HepG2 (cell line): ENCODE measurements at regions not wholly inside any gene's neighbourhood (a gene's known extent, or its start where the extent isn't known, plus 50 kb on each side); places are given as distances from the start of the nearest gene placed in this dataset.

Source experiments
- ATAC-seq: fragments of 200-7000 bp; cut with Tn5 transposase; 3 replicates; pipeline ENCODE4 v1.9.1; 2020; ENCODE audit warnings: mild to moderate bottlenecking, moderate library complexity
- BruUV-seq: library from RNA; stranded (reverse); fragments of 400-500 nt; replicated peaks from 2 replicates; lab custom pipeline; 2021; lab: Mats Ljungman, UMichigan
- CTCF ChIA-PET: fragments of 300-600 bp; formaldehyde crosslinking; extraction: SDS; loops from one replicate; lab custom pipeline; 2021; ENCODE audit warnings: low total read pairs, inconsistent platforms, low intra/inter-chr PET ratio; lab: Yijun Ruan, JAX
- POLR2A ChIA-PET: fragments of 350-600 bp; sonication (Branson Sonifier 250); formaldehyde crosslinking; loops from one replicate; lab custom pipeline; 2020; ENCODE audit warnings: antibody characterized with exemption, inconsistent platforms; lab: Yijun Ruan, JAX
- DNase-seq: peaks from one replicate; pipeline ENCODE4 v3.0.0-alpha.2; 2015; ENCODE audit warnings: low spot score
- FAIRE-seq: peaks from 3 replicates; lab custom pipeline; 2011; peaks lifted over from hg19 to GRCh38; lab: Jason Lieb, UNC
- H2AFZ ChIP-seq: one replicate; pipeline ENCODE4 v1.6.1; 2011; ENCODE audit warnings: low read length, inconsistent platforms
- H3K27ac ChIP-seq: fragments of 300-600 bp; 3 replicates; pipeline ENCODE4 v1.8.0; 2011; ENCODE audit warnings: mixed run types, mild to moderate bottlenecking, mixed read lengths, low read length, inconsistent platforms; ENCODE audit not compliant: insufficient read depth; ENCODE audit errors: extremely low read length
- H3K27me3 ChIP-seq, 2 experiments: fragments of 200-600 bp in 1 of 2; 2 replicates in 1 of 2; 3 replicates in 1 of 2; pipeline versions ENCODE4 v1.6.0 to v1.8.0; 2011; ENCODE audit warnings: low read length in 2 of 2, mild to moderate bottlenecking in 2 of 2, moderate library complexity in 2 of 2, inconsistent platforms in 1 of 2; ENCODE audit not compliant: insufficient read depth in 2 of 2, control insufficient read depth in 1 of 2
- H3K36me3 ChIP-seq, 2 experiments: fragments of 200-600 bp in 1 of 2; replicated peaks in 1 of 2; 2 replicates in 1 of 2; 3 replicates in 1 of 2; pipeline versions ENCODE4 v1.5.1 to v1.8.0; 2011; ENCODE audit warnings: low read length in 2 of 2, inconsistent platforms in 1 of 2; ENCODE audit not compliant: insufficient read depth in 2 of 2, control insufficient read depth in 1 of 2
- H3K4me1 ChIP-seq: 2 replicates; pipeline ENCODE4 v1.5.1; 2012; ENCODE audit warnings: low read length, inconsistent platforms; ENCODE audit not compliant: insufficient read depth
- H3K4me2 ChIP-seq: 2 replicates; pipeline ENCODE4 v1.6.0; 2011; ENCODE audit warnings: low read depth, low read length, inconsistent platforms
- H3K4me3 ChIP-seq, 3 experiments: fragments of 200-600 bp in 1 of 3; sonication (generic), shearing (Covaris generic) in 1 of 3; replicated peaks in 1 of 3; 2 replicates each; pipeline ENCODE4 v1.5.1; 2011 to 2016; ENCODE audit warnings: low read length in 3 of 3, inconsistent platforms in 2 of 3, low read depth in 2 of 3, mild to moderate bottlenecking in 2 of 3, control low read depth in 1 of 3, mixed read lengths in 1 of 3; ENCODE audit not compliant: insufficient read depth in 1 of 3
- H3K79me2 ChIP-seq: one replicate; pipeline ENCODE4 v1.6.1; 2011; ENCODE audit warnings: low read length, inconsistent platforms; ENCODE audit not compliant: insufficient read depth
- H3K9ac ChIP-seq: 2 replicates; pipeline ENCODE4 v1.6.0; 2011; ENCODE audit warnings: mild to moderate bottlenecking, low read depth, low read length, inconsistent platforms; ENCODE audit not compliant: insufficient read depth
- H3K9me3 ChIP-seq: 2 replicates; pipeline ENCODE4 v1.5.1; 2012; ENCODE audit warnings: mild to moderate bottlenecking, low read length
- H4K20me1 ChIP-seq: 2 replicates; pipeline ENCODE4 v1.6.0; 2011; ENCODE audit warnings: inconsistent platforms, mild to moderate bottlenecking, low read length, moderate library complexity; ENCODE audit not compliant: insufficient read depth
- ARNT ChIP-seq: fragments of 450-650 bp; IDR thresholded peaks from 2 replicates; pipeline ENCODE4 v1.6.1; 2017
- CHD4 ChIP-seq: fragments of 200-600 bp; sonication (generic); IDR thresholded peaks from 2 replicates; pipeline ENCODE4 v1.7.0; 2017; ENCODE audit warnings: mild to moderate bottlenecking, low read length, borderline replicate concordance
- FOXO1 ChIP-seq: sonication (generic); formaldehyde crosslinking; IDR thresholded peaks from 2 replicates; pipeline ENCODE4 v1.4.0; 2020; ENCODE audit warnings: missing genetic modification reagents
- HMG20B ChIP-seq: conservative IDR thresholded peaks from 2 replicates; pipeline ENCODE4 v1.6.1; 2016; ENCODE audit warnings: missing genetic modification reagents, missing compliant biosample characterization
- JDP2 ChIP-seq: sonication (generic); formaldehyde crosslinking; IDR thresholded peaks from 2 replicates; pipeline ENCODE4 v1.8.1; 2022; ENCODE audit warnings: missing genetic modification reagents, borderline replicate concordance
- KAT2B ChIP-seq: fragments of 150-350 bp; IDR thresholded peaks from 2 replicates; pipeline ENCODE4 v1.6.1; 2014; ENCODE audit warnings: low read depth, low read length, borderline replicate concordance
- NFE2L2 ChIP-seq: fragments of 150-350 bp; IDR thresholded peaks from 2 replicates; pipeline ENCODE4 v1.6.1; 2014; ENCODE audit warnings: low read length
- TARDBP ChIP-seq: sonication (generic); formaldehyde crosslinking; IDR thresholded peaks from 2 replicates; pipeline ENCODE4 v1.8.0; 2022; ENCODE audit warnings: mild to moderate bottlenecking, missing genetic modification reagents
- ZNF83 ChIP-seq: sonication (generic); formaldehyde crosslinking; IDR thresholded peaks from 2 replicates; pipeline ENCODE4 v1.4.0; 2020; ENCODE audit warnings: missing genetic modification reagents, mild to moderate bottlenecking, borderline replicate concordance
- ZNF878 ChIP-seq: sonication (generic); formaldehyde crosslinking; IDR thresholded peaks from 2 replicates; pipeline ENCODE4 v1.8.1; 2023; ENCODE audit warnings: mild to moderate bottlenecking, missing genetic modification reagents, moderate library complexity
- WGBS: methylation state at CpG from one replicate; pipeline ENCODE4 v1.1.6; 2017; ENCODE audit warnings: low lambda C conversion rate; 5-methylcytosine and 5-hydroxymethylcytosine counted together
- in situ Hi-C: cut with HindIII; loops from 2 replicates; pipeline ENCODE4 v1.10.0; 2017; ENCODE audit warnings: low pct_unique_long_range_greater_than_20kb; ENCODE audit not compliant: extremely low pct_ligation_motif_present
- intact Hi-C: fragments of 100-400 bp; cut with micrococcal nuclease; formaldehyde crosslinking; loops from one replicate; pipeline ENCODE4 v1.10.0; 2022; ENCODE audit not compliant: unreplicated experiment
- TF ChIP-seq, protein P1 (sequence below): sonication (generic); formaldehyde crosslinking; IDR thresholded peaks from 2 replicates; pipeline ENCODE4 v1.5.1; 2020; ENCODE audit warnings: missing genetic modification reagents, mild to moderate bottlenecking, borderline replicate concordance
- TF ChIP-seq, protein P2 (sequence below): sonication (generic); formaldehyde crosslinking; IDR thresholded peaks from 2 replicates; pipeline ENCODE4 v1.4.0; 2020; ENCODE audit warnings: mild to moderate bottlenecking, missing genetic modification reagents
- TF ChIP-seq, protein P3 (sequence below): sonication (generic); formaldehyde crosslinking; IDR thresholded peaks from 2 replicates; pipeline ENCODE4; 2020; ENCODE audit warnings: missing genetic modification reagents, mild to moderate bottlenecking, borderline replicate concordance
- TF ChIP-seq, protein P4 (sequence below): sonication (generic); formaldehyde crosslinking; IDR thresholded peaks from 2 replicates; pipeline ENCODE4 v1.8.0; 2022; ENCODE audit warnings: mild to moderate bottlenecking, missing genetic modification reagents, borderline replicate concordance

DNA sequence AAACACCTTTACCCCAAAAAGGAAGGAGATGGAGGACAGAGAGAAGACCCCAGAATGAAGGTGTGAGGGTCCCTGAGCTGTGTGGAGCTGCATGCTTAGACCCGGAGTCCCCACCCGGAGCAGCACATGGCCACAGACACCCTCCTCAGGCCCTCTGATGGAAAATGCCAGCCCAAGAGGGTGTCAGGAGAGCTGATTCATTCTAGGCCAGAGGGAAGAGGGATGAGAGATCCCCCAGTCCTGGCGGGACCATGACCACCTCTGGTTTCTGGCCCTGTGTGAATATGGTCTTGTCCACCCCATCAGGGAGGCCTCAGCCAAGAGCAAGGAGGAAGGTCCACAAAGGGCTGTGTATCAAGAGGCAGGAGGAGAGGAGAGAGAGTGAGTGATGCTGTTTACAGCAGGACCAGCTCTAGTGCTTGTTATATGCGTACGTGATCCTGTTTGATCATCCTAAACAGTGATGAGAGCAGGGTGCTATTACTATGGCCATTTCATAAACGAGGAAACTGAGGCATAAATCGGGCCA is 186.6 kb upstream of the HAAO start:
- no peak overlapping the region for H2AFZ ChIP-seq
- H3K27me3 ChIP-seq, result no peaks in the 10 kb centered on the region
- ATAC-seq (peak; percentile 32), DNase-seq (peak; percentile 63), FAIRE-seq (no peak)
- H4K20me1 ChIP-seq, result no peaks in the 10 kb centered on the region
- H3K27ac ChIP-seq, result peak overlapping the region; percentile 93
- WGBS, result 2% methylated on average over 7 of the region's 7 CpGs
- ChIA-PET POLR2A (interaction anchor here (0.7 to 12.9 kb wide), 63 partner anchors 9 to 484 kb away, joined by 3 to 555 read pairs (median 6); partner anchors contain the start of genes HAAO and ZFP36L2), CTCF (interaction anchor here (1.1 to 1.4 kb wide), 3 partner anchors 32 to 45 kb away, joined by 4 to 9 read pairs (median 4); no protein-coding TSS in a partner anchor)
- BruUV-seq, result TSS peak; percentile 86
- no peaks in the 10 kb centered on the region for H3K79me2 ChIP-seq
- H3K9me3 ChIP-seq, result no peaks in the 10 kb centered on the region
- H3K4me2 ChIP-seq, result peak overlapping the region; percentile 79
- intact Hi-C loops (loop anchor here (1.0 to 10.0 kb wide), 10 partner anchors 8 to 563 kb away; no protein-coding TSS in a partner anchor), in situ Hi-C loops (loop anchor here (5.0 kb wide), 3 partner anchors 43 to 248 kb away; partner anchors contain the start of gene ZFP36L2)
- H3K4me1 ChIP-seq, result peaks cover 98% of the 10 kb centered on the region
- H3K36me3 ChIP-seq, result no peaks in the 10 kb centered on the region
- peak overlapping the region in 2 of 3 experiments; percentile 18 to 56; a peak in 3 of 6 replicates for H3K4me3 ChIP-seq
- H3K9ac ChIP-seq, result peak overlapping the region; percentile 83
- TF ChIP-seq ZNF878 (CRISPR knock-in tag) (no peak), FOXO1 (CRISPR knock-in tag) (no peak; the same call in 1 of the 2 replicates), HMG20B (CRISPR knock-in tag) (0 out of 2 replicates have a peak, but pooled peaks have one; percentile 8), CHD4 (peak; percentile 7; the same call in 1 of the 2 replicates), ARNT (no peak), ZNF83 (CRISPR knock-in tag) (peak; percentile 55; the same call in 1 of the 2 replicates), TARDBP (CRISPR knock-in tag) (no peak), NFE2L2 (no peak), JDP2 (CRISPR knock-in tag) (no peak), KAT2B (no peak)
- TF ChIP-seq, protein P1, sequence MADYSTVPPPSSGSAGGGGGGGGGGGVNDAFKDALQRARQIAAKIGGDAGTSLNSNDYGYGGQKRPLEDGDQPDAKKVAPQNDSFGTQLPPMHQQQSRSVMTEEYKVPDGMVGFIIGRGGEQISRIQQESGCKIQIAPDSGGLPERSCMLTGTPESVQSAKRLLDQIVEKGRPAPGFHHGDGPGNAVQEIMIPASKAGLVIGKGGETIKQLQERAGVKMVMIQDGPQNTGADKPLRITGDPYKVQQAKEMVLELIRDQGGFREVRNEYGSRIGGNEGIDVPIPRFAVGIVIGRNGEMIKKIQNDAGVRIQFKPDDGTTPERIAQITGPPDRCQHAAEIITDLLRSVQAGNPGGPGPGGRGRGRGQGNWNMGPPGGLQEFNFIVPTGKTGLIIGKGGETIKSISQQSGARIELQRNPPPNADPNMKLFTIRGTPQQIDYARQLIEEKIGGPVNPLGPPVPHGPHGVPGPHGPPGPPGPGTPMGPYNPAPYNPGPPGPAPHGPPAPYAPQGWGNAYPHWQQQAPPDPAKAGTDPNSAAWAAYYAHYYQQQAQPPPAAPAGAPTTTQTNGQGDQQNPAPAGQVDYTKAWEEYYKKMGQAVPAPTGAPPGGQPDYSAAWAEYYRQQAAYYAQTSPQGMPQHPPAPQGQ (CRISPR knock-in tag), result 0 out of 2 replicates have a peak, but pooled peaks have one; percentile 87
- TF ChIP-seq, protein P2, sequence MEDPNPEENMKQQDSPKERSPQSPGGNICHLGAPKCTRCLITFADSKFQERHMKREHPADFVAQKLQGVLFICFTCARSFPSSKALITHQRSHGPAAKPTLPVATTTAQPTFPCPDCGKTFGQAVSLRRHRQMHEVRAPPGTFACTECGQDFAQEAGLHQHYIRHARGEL (CRISPR knock-in tag), result peak; percentile 36; the same call in 1 of the 2 replicates
- TF ChIP-seq, protein P3, sequence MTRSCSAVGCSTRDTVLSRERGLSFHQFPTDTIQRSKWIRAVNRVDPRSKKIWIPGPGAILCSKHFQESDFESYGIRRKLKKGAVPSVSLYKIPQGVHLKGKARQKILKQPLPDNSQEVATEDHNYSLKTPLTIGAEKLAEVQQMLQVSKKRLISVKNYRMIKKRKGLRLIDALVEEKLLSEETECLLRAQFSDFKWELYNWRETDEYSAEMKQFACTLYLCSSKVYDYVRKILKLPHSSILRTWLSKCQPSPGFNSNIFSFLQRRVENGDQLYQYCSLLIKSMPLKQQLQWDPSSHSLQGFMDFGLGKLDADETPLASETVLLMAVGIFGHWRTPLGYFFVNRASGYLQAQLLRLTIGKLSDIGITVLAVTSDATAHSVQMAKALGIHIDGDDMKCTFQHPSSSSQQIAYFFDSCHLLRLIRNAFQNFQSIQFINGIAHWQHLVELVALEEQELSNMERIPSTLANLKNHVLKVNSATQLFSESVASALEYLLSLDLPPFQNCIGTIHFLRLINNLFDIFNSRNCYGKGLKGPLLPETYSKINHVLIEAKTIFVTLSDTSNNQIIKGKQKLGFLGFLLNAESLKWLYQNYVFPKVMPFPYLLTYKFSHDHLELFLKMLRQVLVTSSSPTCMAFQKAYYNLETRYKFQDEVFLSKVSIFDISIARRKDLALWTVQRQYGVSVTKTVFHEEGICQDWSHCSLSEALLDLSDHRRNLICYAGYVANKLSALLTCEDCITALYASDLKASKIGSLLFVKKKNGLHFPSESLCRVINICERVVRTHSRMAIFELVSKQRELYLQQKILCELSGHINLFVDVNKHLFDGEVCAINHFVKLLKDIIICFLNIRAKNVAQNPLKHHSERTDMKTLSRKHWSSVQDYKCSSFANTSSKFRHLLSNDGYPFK (CRISPR knock-in tag), result peak; percentile 61; the same call in 1 of the 2 replicates
- TF ChIP-seq, protein P4, sequence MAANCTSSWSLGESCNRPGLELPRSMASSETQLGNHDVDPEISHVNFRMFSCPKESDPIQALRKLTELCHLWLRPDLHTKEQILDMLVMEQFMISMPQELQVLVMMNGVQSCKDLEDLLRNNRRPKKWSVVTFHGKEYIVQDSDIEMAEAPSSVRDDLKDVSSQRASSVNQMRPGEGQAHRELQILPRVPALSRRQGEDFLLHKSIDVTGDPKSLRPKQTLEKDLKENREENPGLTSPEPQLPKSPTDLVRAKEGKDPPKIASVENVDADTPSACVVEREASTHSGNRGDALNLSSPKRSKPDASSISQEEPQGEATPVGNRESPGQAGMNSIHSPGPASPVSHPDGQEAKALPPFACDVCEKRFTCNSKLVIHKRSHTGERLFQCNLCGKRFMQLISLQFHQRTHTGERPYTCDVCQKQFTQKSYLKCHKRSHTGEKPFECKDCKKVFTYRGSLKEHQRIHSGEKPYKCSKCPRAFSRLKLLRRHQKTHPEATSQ (CRISPR knock-in tag), result peak; percentile 60; the same call in 1 of the 2 replicates
